ENCODE measurements at regions not wholly inside any gene's neighbourhood (a gene's known extent, or its start where the extent isn't known, plus 50 kb on each side); places are given as distances from the start of the nearest gene placed in this dataset.

DNA sequence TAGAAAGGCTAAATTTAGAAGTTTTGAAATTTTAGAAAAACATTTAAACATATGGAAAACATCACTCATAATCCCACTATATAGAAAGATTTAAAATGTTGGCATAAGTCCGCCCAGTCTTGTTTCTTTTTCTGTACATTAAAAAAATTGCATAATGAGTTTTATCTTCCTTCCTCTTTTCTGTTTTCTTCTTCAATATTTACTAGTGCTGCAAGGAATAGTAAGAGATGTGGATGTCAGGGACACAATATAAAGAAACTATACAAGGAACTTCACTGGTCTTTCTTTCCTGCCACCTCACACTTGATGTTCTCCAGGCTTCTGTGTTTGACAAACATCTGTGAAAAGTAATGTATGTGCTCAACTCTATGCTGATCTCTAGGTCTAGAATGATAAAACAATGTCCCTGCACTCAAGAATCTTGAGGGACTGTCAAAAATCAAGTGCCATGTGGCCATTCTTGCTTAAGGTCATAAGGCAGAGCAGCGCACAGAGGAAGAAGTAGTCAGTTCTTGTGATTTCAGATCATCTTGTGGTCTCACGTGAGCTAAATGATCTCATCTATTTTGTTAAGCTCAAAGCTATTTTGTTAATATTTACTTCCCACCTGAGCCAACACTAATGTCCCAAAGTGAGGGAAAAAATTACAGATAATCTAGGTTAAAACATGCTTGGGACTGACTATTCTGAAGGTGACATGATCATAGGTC, 186.9 kb upstream of the OBI1 start:
- Histone ChIP-seq H2BK5ac (ENCODE audit: low read length) (no peak overlapping the region), H3K79me1 (ENCODE audit: low read depth, low read length) (no peaks in the 10 kb centered on the region), H3K23ac (ENCODE audit: low read depth, low read length, poor library complexity) (no peak overlapping the region), H3K4ac (ENCODE audit: low read length) (no peak overlapping the region), H3K27ac (replicated peaks; ENCODE audit: low read length) (no peak overlapping the region), H2AK5ac (ENCODE audit: low read depth, low read length) (no peak overlapping the region), H2BK12ac (ENCODE audit: low read length) (no peak overlapping the region), H2BK15ac (ENCODE audit: low read length) (no peak overlapping the region), H4K8ac (ENCODE audit: low read depth, low read length) (no peak overlapping the region), H3K4me1 (ENCODE audit: control insufficient read depth in 2 of 2, insufficient read depth in 1 of 2, low read depth in 1 of 2, low read length in 2 of 2) (no peaks in the 10 kb centered on the region), H2AFZ (ENCODE audit: low read length) (no peak overlapping the region), H4K91ac (ENCODE audit: low read depth, low read length, poor library complexity) (no peak overlapping the region), H3K14ac (ENCODE audit: low read length) (no peak overlapping the region), H3K18ac (ENCODE audit: low read length) (no peak overlapping the region), H3K4me3 (ENCODE audit: low read length in 2 of 2) (no peak overlapping the region), H3K4me2 (ENCODE audit: insufficient read depth, low read length, poor library complexity, severe bottlenecking) (no peak overlapping the region), H2BK120ac (ENCODE audit: low read depth, low read length) (no peak overlapping the region), H3K9me3 (replicated peaks in 1 of 2; ENCODE audit: control insufficient read depth in 2 of 2, insufficient read depth in 1 of 2, low read depth in 1 of 2, low read length in 2 of 2) (no peaks in the 10 kb centered on the region), H3K36me3 (replicated peaks in 1 of 2; ENCODE audit: control insufficient read depth in 2 of 2, insufficient read depth in 2 of 2, low read length in 2 of 2) (no peaks in the 10 kb centered on the region), H3K9ac (ENCODE audit: low read depth, low read length, poor library complexity) (no peak overlapping the region), H3K27me3 (ENCODE audit: control insufficient read depth in 3 of 3, insufficient read depth in 3 of 3, low read depth in 1 of 3, low read length in 3 of 3) (no peaks in the 10 kb centered on the region)
- WGBS, 2 donors (ENCODE audit: extremely low coverage in 2 of 2, insufficient read length in 2 of 2, insufficient replicate concordance in 1 of 2): no CpG with 5 or more reads among the region's 3 CpGs
- DNase-seq (ENCODE audit: low spot score): no peak

DNA sequence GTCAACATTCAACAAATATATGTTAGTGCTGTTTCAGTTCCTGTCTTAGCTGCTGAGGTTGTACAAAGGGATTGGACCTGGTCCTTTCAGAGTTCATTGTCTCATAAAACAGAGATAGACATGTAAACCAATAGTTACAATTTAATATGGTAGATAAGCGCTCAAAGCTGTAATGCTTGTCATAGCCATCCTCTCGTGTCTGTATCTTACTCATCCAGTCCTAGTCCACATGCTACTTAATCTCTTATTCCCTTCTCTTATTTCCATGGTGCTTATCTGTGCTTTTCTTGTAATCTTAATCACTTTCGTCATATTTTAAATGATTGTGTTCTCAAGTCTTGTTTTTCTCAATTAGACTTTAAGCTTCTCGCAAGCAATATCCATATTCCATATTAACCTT, 185.2 kb upstream of the OBI1 start:
- no peaks in the 10 kb centered on the region for H3K36me3 ChIP-seq (replicated peaks in 1 of 2; ENCODE audit: control insufficient read depth in 2 of 2, insufficient read depth in 2 of 2, low read length in 2 of 2)
- no peak overlapping the region for H2BK15ac ChIP-seq (ENCODE audit: low read length)
- H3K27me3 ChIP-seq (ENCODE audit: control insufficient read depth in 3 of 3, insufficient read depth in 3 of 3, low read depth in 1 of 3, low read length in 3 of 3): no peaks in the 10 kb centered on the region
- H3K4me2 ChIP-seq (ENCODE audit: insufficient read depth, low read length, poor library complexity, severe bottlenecking): no peak overlapping the region
- H3K23ac ChIP-seq (ENCODE audit: low read depth, low read length, poor library complexity): no peak overlapping the region
- no peak overlapping the region for H3K27ac ChIP-seq (replicated peaks; ENCODE audit: low read length)
- H2BK120ac ChIP-seq (ENCODE audit: low read depth, low read length): no peak overlapping the region
- no peak overlapping the region for H2BK5ac ChIP-seq (ENCODE audit: low read length)
- H3K79me1 ChIP-seq (ENCODE audit: low read depth, low read length): no peaks in the 10 kb centered on the region
- H3K4ac ChIP-seq (ENCODE audit: low read length): no peak overlapping the region
- H3K4me1 ChIP-seq (ENCODE audit: control insufficient read depth in 2 of 2, insufficient read depth in 1 of 2, low read depth in 1 of 2, low read length in 2 of 2): no peaks in the 10 kb centered on the region
- H3K9ac ChIP-seq (ENCODE audit: low read depth, low read length, poor library complexity): no peak overlapping the region
- no CpG with 5 or more reads among the region's 4 CpGs for WGBS, 2 donors (ENCODE audit: extremely low coverage in 2 of 2, insufficient read length in 2 of 2, insufficient replicate concordance in 1 of 2)
- DNase-seq (ENCODE audit: low spot score): no peak
- no peak overlapping the region for H4K91ac ChIP-seq (ENCODE audit: low read depth, low read length, poor library complexity)
- no peak overlapping the region for H2BK12ac ChIP-seq (ENCODE audit: low read length)
- H4K8ac ChIP-seq (ENCODE audit: low read depth, low read length): no peak overlapping the region
- H3K9me3 ChIP-seq (replicated peaks in 1 of 2; ENCODE audit: control insufficient read depth in 2 of 2, insufficient read depth in 1 of 2, low read depth in 1 of 2, low read length in 2 of 2): no peaks in the 10 kb centered on the region
- H2AFZ ChIP-seq (ENCODE audit: low read length): no peak overlapping the region
- H3K18ac ChIP-seq (ENCODE audit: low read length): no peak overlapping the region
- no peak overlapping the region for H3K4me3 ChIP-seq (ENCODE audit: low read length in 2 of 2)
- H2AK5ac ChIP-seq (ENCODE audit: low read depth, low read length): no peak overlapping the region
- no peak overlapping the region for H3K14ac ChIP-seq (ENCODE audit: low read length)

DNA sequence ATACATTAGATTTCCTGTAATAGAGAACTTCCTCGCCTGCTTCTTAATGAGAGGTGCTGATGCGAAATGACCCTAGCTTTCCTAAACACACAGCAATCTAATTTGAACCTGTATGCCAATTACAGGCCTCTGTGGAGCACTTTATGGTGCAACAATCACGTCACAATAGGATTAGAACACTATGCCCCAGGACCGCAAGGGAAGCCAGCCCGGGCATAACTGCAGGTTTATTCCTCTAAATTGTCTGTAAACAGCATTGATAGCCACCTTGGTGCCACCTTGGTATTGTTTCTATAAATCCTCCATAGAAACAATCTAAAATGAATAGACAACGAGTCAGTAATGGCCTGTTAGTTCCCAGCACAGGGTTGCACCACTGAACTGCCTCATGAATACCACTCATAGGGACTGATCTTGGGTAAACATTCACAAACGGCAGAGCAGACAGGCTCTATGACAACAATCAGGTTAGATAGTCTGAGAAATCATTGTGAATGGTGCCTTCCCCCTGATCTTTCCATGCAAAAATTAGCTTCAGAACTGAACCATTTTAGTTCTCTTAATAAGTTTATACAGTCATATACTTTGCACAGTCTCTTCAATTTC, 182.5 kb upstream of the OBI1 start:
- Histone ChIP-seq H3K36me3 (replicated peaks in 1 of 2; ENCODE audit: control insufficient read depth in 2 of 2, insufficient read depth in 2 of 2, low read length in 2 of 2) (no peaks in the 10 kb centered on the region), H2BK120ac (ENCODE audit: low read depth, low read length) (no peak overlapping the region), H3K4ac (ENCODE audit: low read length) (no peak overlapping the region), H2BK15ac (ENCODE audit: low read length) (no peak overlapping the region), H2AK5ac (ENCODE audit: low read depth, low read length) (no peak overlapping the region), H2BK5ac (ENCODE audit: low read length) (no peak overlapping the region), H2AFZ (ENCODE audit: low read length) (no peak overlapping the region), H4K91ac (ENCODE audit: low read depth, low read length, poor library complexity) (no peak overlapping the region), H3K9me3 (replicated peaks in 1 of 2; ENCODE audit: control insufficient read depth in 2 of 2, insufficient read depth in 1 of 2, low read depth in 1 of 2, low read length in 2 of 2) (no peaks in the 10 kb centered on the region), H3K4me3 (ENCODE audit: low read length in 2 of 2) (no peak overlapping the region), H3K4me2 (ENCODE audit: insufficient read depth, low read length, poor library complexity, severe bottlenecking) (no peak overlapping the region), H3K14ac (ENCODE audit: low read length) (no peak overlapping the region), H3K27ac (replicated peaks; ENCODE audit: low read length) (no peak overlapping the region), H3K79me1 (ENCODE audit: low read depth, low read length) (no peaks in the 10 kb centered on the region), H3K4me1 (ENCODE audit: control insufficient read depth in 2 of 2, insufficient read depth in 1 of 2, low read depth in 1 of 2, low read length in 2 of 2) (no peaks in the 10 kb centered on the region), H2BK12ac (ENCODE audit: low read length) (no peak overlapping the region), H3K27me3 (ENCODE audit: control insufficient read depth in 3 of 3, insufficient read depth in 3 of 3, low read depth in 1 of 3, low read length in 3 of 3) (no peaks in the 10 kb centered on the region), H3K23ac (ENCODE audit: low read depth, low read length, poor library complexity) (no peak overlapping the region), H3K9ac (ENCODE audit: low read depth, low read length, poor library complexity) (no peak overlapping the region), H3K18ac (ENCODE audit: low read length) (no peak overlapping the region), H4K8ac (ENCODE audit: low read depth, low read length) (no peak overlapping the region)
- no CpG with 5 or more reads among the region's 7 CpGs for WGBS, 2 donors (ENCODE audit: extremely low coverage in 2 of 2, insufficient read length in 2 of 2, insufficient replicate concordance in 1 of 2)
- no peak for DNase-seq (ENCODE audit: low spot score)

DNA sequence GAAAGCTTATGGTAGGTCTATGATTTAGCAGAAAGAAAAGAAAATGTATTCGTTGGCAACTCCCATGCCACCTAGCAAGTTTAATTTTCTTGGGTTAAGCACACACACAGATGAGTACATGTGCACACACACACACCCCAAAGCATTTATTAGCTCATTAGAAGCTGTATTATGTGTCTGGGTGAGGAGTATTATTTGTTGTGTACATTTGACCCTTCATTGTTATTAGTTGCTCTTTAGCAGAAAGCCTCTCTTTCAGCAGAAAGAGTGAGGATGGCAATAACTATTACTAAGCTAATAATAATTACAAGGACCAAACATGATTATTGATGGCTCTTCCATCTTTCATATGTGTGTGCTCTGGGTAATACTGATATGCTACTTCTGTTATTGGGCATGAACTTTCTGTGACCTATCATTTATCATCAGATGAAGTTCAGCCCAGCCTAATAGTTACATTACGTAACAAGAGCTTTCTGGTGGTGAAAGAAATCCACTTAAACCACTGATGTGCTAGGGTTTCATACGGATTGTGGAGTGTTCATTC, 177.4 kb upstream of the OBI1 start:
- H3K27me3 ChIP-seq (ENCODE audit: control insufficient read depth in 3 of 3, insufficient read depth in 3 of 3, low read depth in 1 of 3, low read length in 3 of 3): no peaks in the 10 kb centered on the region
- no peak overlapping the region for H2BK12ac ChIP-seq (ENCODE audit: low read length)
- no peak overlapping the region for H2AFZ ChIP-seq (ENCODE audit: low read length)
- no peaks in the 10 kb centered on the region for H3K9me3 ChIP-seq (replicated peaks in 1 of 2; ENCODE audit: control insufficient read depth in 2 of 2, insufficient read depth in 1 of 2, low read depth in 1 of 2, low read length in 2 of 2)
- H4K91ac ChIP-seq (ENCODE audit: low read depth, low read length, poor library complexity): no peak overlapping the region
- no peak overlapping the region for H3K9ac ChIP-seq (ENCODE audit: low read depth, low read length, poor library complexity)
- H3K36me3 ChIP-seq (replicated peaks in 1 of 2; ENCODE audit: control insufficient read depth in 2 of 2, insufficient read depth in 2 of 2, low read length in 2 of 2): no peaks in the 10 kb centered on the region
- no peak overlapping the region for H3K18ac ChIP-seq (ENCODE audit: low read length)
- no peak overlapping the region for H3K27ac ChIP-seq (replicated peaks; ENCODE audit: low read length)
- H3K14ac ChIP-seq (ENCODE audit: low read length): no peak overlapping the region
- no peaks in the 10 kb centered on the region for H3K79me1 ChIP-seq (ENCODE audit: low read depth, low read length)
- H2BK120ac ChIP-seq (ENCODE audit: low read depth, low read length): no peak overlapping the region
- H3K23ac ChIP-seq (ENCODE audit: low read depth, low read length, poor library complexity): no peak overlapping the region
- WGBS, 2 donors (ENCODE audit: extremely low coverage in 2 of 2, insufficient read length in 2 of 2, insufficient replicate concordance in 1 of 2): no CpG with 5 or more reads among the region's 3 CpGs
- no peak for DNase-seq (ENCODE audit: low spot score)
- H2BK5ac ChIP-seq (ENCODE audit: low read length): no peak overlapping the region
- no peak overlapping the region for H3K4ac ChIP-seq (ENCODE audit: low read length)
- peaks cover 0 to 2% of the 10 kb centered on the region in 2 donors for H3K4me1 ChIP-seq (ENCODE audit: control insufficient read depth in 2 of 2, insufficient read depth in 1 of 2, low read depth in 1 of 2, low read length in 2 of 2)
- no peak overlapping the region for H4K8ac ChIP-seq (ENCODE audit: low read depth, low read length)
- H3K4me2 ChIP-seq (ENCODE audit: insufficient read depth, low read length, poor library complexity, severe bottlenecking): no peak overlapping the region
- no peak overlapping the region for H2BK15ac ChIP-seq (ENCODE audit: low read length)
- no peak overlapping the region for H3K4me3 ChIP-seq (ENCODE audit: low read length in 2 of 2)
- H2AK5ac ChIP-seq (ENCODE audit: low read depth, low read length): no peak overlapping the region
